Keratinocyte (primary cell): ENCODE measurements at regions not wholly inside any gene's neighbourhood (a gene's known extent, or its start where the extent isn't known, plus 50 kb on each side); places are given as distances from the start of the nearest gene placed in this dataset.

Source experiments
- DNase-seq: peaks from one replicate; pipeline ENCODE4 v3.0.0-alpha.2; 2011; ENCODE audit warnings: low read depth, missing footprints, low spot score
- FAIRE-seq: peaks from 2 replicates; lab custom pipeline; 2011; peaks lifted over from hg19 to GRCh38; lab: Jason Lieb, UNC
- H2AFZ ChIP-seq: 2 replicates; pipeline ENCODE4 v1.6.0; 2012; ENCODE audit warnings: low read length, control low read depth, inconsistent platforms; ENCODE audit not compliant: control insufficient read depth
- H3K27ac ChIP-seq: 2 replicates; pipeline ENCODE4 v1.5.1; 2011; ENCODE audit warnings: low read length; ENCODE audit not compliant: control insufficient read depth, insufficient read depth
- H3K27me3 ChIP-seq: 3 replicates; pipeline ENCODE4 v1.6.0; 2011; ENCODE audit warnings: low read length; ENCODE audit not compliant: control insufficient read depth, insufficient read depth; ENCODE audit errors: extremely low read depth
- H3K36me3 ChIP-seq, 2 experiments: 2 replicates in 1 of 2; 3 replicates in 1 of 2; pipeline ENCODE4 v1.5.1; 2011; ENCODE audit warnings: low read length in 2 of 2, mild to moderate bottlenecking in 1 of 2; ENCODE audit not compliant: control insufficient read depth in 2 of 2, insufficient read depth in 2 of 2; ENCODE audit errors: extremely low read depth in 1 of 2
- H3K4me1 ChIP-seq: 3 replicates; pipeline ENCODE4 v1.5.1; 2011; ENCODE audit warnings: low read length; ENCODE audit not compliant: control insufficient read depth, insufficient read depth; ENCODE audit errors: extremely low read depth
- H3K4me2 ChIP-seq: 3 replicates; pipeline ENCODE4 v1.6.0; 2011; ENCODE audit warnings: low read depth, low read length; ENCODE audit not compliant: control insufficient read depth, insufficient read depth; ENCODE audit errors: extremely low read depth
- H3K4me3 ChIP-seq, 3 experiments: fragments of 200-600 bp in 1 of 3; sonication (generic) in 1 of 3; 2 replicates in 2 of 3; 3 replicates in 1 of 3; pipeline ENCODE4 v1.5.1; 2011 to 2016; ENCODE audit warnings: low read length in 3 of 3, mild to moderate bottlenecking in 3 of 3, control low read depth in 2 of 3, inconsistent platforms in 1 of 3, low read depth in 1 of 3, mixed read lengths in 1 of 3, mixed run types in 1 of 3, moderate library complexity in 1 of 3; ENCODE audit not compliant: control insufficient read depth in 2 of 3, insufficient read depth in 2 of 3; ENCODE audit errors: extremely low read depth in 1 of 3
- H3K79me2 ChIP-seq: 2 replicates; pipeline ENCODE4 v1.6.0; 2012; ENCODE audit warnings: low read length; ENCODE audit not compliant: control insufficient read depth, insufficient read depth
- H3K9ac ChIP-seq: 3 replicates; pipeline ENCODE4 v1.6.0; 2011; ENCODE audit warnings: low read length; ENCODE audit not compliant: control insufficient read depth, insufficient read depth; ENCODE audit errors: extremely low read depth
- H3K9me1 ChIP-seq: 3 replicates; pipeline ENCODE4 v1.6.0; 2011; ENCODE audit warnings: low read length; ENCODE audit not compliant: control insufficient read depth, insufficient read depth; ENCODE audit errors: extremely low read depth
- H3K9me3 ChIP-seq: 2 replicates; pipeline ENCODE4 v1.5.1; 2012; ENCODE audit warnings: low read depth, low read length; ENCODE audit not compliant: control insufficient read depth
- H4K20me1 ChIP-seq: 3 replicates; pipeline ENCODE4 v1.6.0; 2011; ENCODE audit warnings: low read length; ENCODE audit not compliant: control insufficient read depth, insufficient read depth; ENCODE audit errors: extremely low read depth
- CTCF ChIP-seq, 3 experiments: IDR thresholded peaks in 1 of 3; conservative IDR thresholded peaks in 1 of 3; optimal IDR thresholded peaks in 1 of 3; 2 replicates in 2 of 3; 3 replicates in 1 of 3; pipeline versions ENCODE3 to v1.5.1; 2011; ENCODE audit warnings: low read length in 3 of 3, mild to moderate bottlenecking in 3 of 3, moderate library complexity in 2 of 3, control low read depth in 1 of 3, inconsistent platforms in 1 of 3; ENCODE audit not compliant: insufficient read depth in 2 of 3; ENCODE audit errors: extremely low read depth in 1 of 3
- EZH2 ChIP-seq: IDR thresholded peaks from one replicate; pipeline ENCODE4 v1.6.1; 2012; ENCODE audit warnings: inconsistent platforms, mild to moderate bottlenecking, low read length, moderate library complexity
- dilution Hi-C: fragments of 300-500 bp; cut with MboI; formaldehyde crosslinking; loops from one replicate; pipeline ENCODE4 v1.7.0; 2020; ENCODE audit warnings: low sequenced_read_pairs; ENCODE audit not compliant: extremely low pct_ligation_motif_present

DNA sequence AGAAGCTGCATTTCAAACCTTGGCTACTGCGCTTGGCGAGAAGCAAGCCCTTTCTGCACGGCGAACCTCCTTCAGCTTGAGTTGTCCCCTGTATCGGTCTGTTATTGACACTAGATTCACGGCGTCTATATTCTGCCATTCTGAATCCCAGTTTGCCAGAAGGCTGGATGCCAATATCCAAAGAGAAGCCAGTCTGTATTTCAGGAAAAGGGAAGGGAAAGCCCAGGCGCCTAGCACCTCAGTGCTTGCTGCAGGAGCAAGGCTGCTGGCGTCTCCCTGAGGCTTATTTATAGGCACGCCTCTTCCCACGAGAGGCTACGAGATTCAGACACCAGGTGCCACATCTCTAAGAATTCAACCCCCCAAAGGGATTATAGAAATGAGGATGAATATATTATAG lies 89.6 kb upstream of the CDH4 start:
- Histone ChIP-seq H3K9me3 (no peaks in the 10 kb centered on the region), H4K20me1 (no peaks in the 10 kb centered on the region), H3K4me2 (no peak overlapping the region), H3K4me3 (no peak overlapping the region), H3K9me1 (no peaks in the 10 kb centered on the region), H3K9ac (no peak overlapping the region), H3K36me3 (no peaks in the 10 kb centered on the region), H3K27me3 (peaks cover 55% of the 10 kb centered on the region), H2AFZ (no peak overlapping the region), H3K4me1 (peaks cover 7% of the 10 kb centered on the region), H3K27ac (no peak overlapping the region), H3K79me2 (no peaks in the 10 kb centered on the region)
- no peak for FAIRE-seq
- dilution Hi-C loops = no loop called here
- no peak for DNase-seq
- TF ChIP-seq EZH2 (no peak), CTCF (optimal IDR thresholded peaks at IDR 0.05 in 1 of 3, IDR thresholded peaks at IDR 0.05 in 1 of 3, conservative IDR thresholded peaks at IDR 0.05 in 1 of 3; ENCODE audit: extremely low read depth in 1 of 3, insufficient read depth in 2 of 3, low read length in 3 of 3) (no peak)

DNA sequence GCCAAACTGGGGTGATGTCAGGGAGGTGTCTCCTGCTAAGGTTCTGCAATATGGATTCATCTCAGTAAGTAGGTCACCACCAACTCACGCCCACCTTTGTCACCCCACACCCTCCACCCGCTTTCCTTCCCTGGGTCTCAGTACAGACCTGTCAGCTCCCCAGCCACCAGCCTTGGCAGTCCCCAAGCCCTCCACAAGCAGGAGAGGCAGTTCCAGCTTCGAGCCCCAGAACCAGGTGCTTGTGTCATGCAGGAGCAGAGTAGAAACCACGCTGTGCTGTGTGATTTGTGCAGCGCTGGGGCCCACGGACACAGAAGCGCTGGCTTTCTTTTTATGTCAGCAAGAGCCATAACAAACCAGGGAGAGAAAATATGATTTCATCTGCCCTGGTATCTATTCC lies 89.0 kb upstream of the CDH4 start:
- no peaks in the 10 kb centered on the region for H3K9me1 ChIP-seq
- H4K20me1 ChIP-seq = no peaks in the 10 kb centered on the region
- H3K4me1 ChIP-seq = peaks cover 7% of the 10 kb centered on the region
- H3K9me3 ChIP-seq = no peaks in the 10 kb centered on the region
- dilution Hi-C loops = no loop called here
- no peaks in the 10 kb centered on the region for H3K36me3 ChIP-seq
- H3K4me2 ChIP-seq = no peak overlapping the region
- peaks cover 61% of the 10 kb centered on the region for H3K27me3 ChIP-seq
- no peak overlapping the region for H3K4me3 ChIP-seq
- H3K27ac ChIP-seq = no peak overlapping the region
- TF ChIP-seq CTCF (optimal IDR thresholded peaks at IDR 0.05 in 1 of 3, IDR thresholded peaks at IDR 0.05 in 1 of 3, conservative IDR thresholded peaks at IDR 0.05 in 1 of 3; ENCODE audit: extremely low read depth in 1 of 3, insufficient read depth in 2 of 3, low read length in 3 of 3) (no peak), EZH2 (no peak)
- H2AFZ ChIP-seq = no peak overlapping the region
- DNase-seq = no peak
- no peak for FAIRE-seq
- no peak overlapping the region for H3K9ac ChIP-seq
- H3K79me2 ChIP-seq = no peaks in the 10 kb centered on the region
